Progenitor cell of endocrine pancreas (in vitro differentiated cells): ENCODE measurements at regions not wholly inside any gene's neighbourhood (a gene's known extent, or its start where the extent isn't known, plus 50 kb on each side); places are given as distances from the start of the nearest gene placed in this dataset.

Source experiments
- DNase-seq: peaks from one replicate; pipeline ENCODE4 v3.0.0; 2021; ENCODE audit warnings: low spot score; ENCODE audit not compliant: unreplicated experiment
- H3K27ac Mint-ChIP-seq: 2 replicates; pipeline ENCODE4 v1.8.0; 2021; ENCODE audit warnings: mild to moderate bottlenecking, moderate library complexity, mixed read lengths
- H3K27me3 Mint-ChIP-seq: 2 replicates; pipeline ENCODE4 v1.8.0; 2021; ENCODE audit warnings: mixed read lengths
- H3K36me3 Mint-ChIP-seq: 2 replicates; pipeline ENCODE4 v1.8.0; 2022; ENCODE audit warnings: mixed read lengths; ENCODE audit not compliant: insufficient read depth
- H3K4me1 Mint-ChIP-seq: 2 replicates; pipeline ENCODE4 v1.8.0; 2021; ENCODE audit warnings: low read depth, mixed read lengths
- H3K4me3 Mint-ChIP-seq: 2 replicates; pipeline ENCODE4 v1.8.0; 2021; ENCODE audit warnings: low read depth, mild to moderate bottlenecking, moderate library complexity, mixed read lengths
- H3K9me3 Mint-ChIP-seq: 2 replicates; pipeline ENCODE4 v1.8.0; 2021; ENCODE audit warnings: low read depth, mixed read lengths
- CTCF ChIP-seq: fragments of 200-600 bp; sonication (generic); IDR thresholded peaks from one replicate; pipeline ENCODE4 v1.5.0; 2021; ENCODE audit warnings: antibody characterized with exemption, mild to moderate bottlenecking; ENCODE audit not compliant: unreplicated experiment

GRCh38 chr4:41326776-41327175 lies 70.0 kb downstream of the UCHL1 start:
- Mint-ChIP-seq H3K9me3 (no peaks in the 10 kb centered on the region), H3K27ac (no peak overlapping the region), H3K4me3 (no peak overlapping the region), H3K4me1 (peaks cover 9% of the 10 kb centered on the region), H3K27me3 (no peaks in the 10 kb centered on the region), H3K36me3 (no peaks in the 10 kb centered on the region)
- TF ChIP-seq CTCF = no peak
- no peak for DNase-seq

GRCh38 chr4:41327770-41328169 lies 71.0 kb downstream of the UCHL1 start:
- TF ChIP-seq CTCF = no peak
- H3K36me3 Mint-ChIP-seq = no peaks in the 10 kb centered on the region
- H3K27me3 Mint-ChIP-seq = no peaks in the 10 kb centered on the region
- H3K4me1 Mint-ChIP-seq = peaks cover 10% of the 10 kb centered on the region
- H3K27ac Mint-ChIP-seq = no peak overlapping the region
- H3K4me3 Mint-ChIP-seq = no peak overlapping the region
- H3K9me3 Mint-ChIP-seq = peaks cover 3% of the 10 kb centered on the region
- DNase-seq = no peak

- TF ChIP-seq CTCF = no peak
- Mint-ChIP-seq H3K4me3 (no peak overlapping the region), H3K4me1 (peaks cover 25% of the 10 kb centered on the region), H3K27me3 (no peaks in the 10 kb centered on the region), H3K9me3 (peaks cover 3% of the 10 kb centered on the region), H3K27ac (no peak overlapping the region), H3K36me3 (no peaks in the 10 kb centered on the region)
- no peak for DNase-seq
Measured at GRCh38 chr4:41329361-41329760, 72.6 kb downstream of the UCHL1 start.

- Mint-ChIP-seq H3K36me3 (no peaks in the 10 kb centered on the region), H3K27me3 (no peaks in the 10 kb centered on the region), H3K27ac (no peak overlapping the region), H3K9me3 (peaks cover 3% of the 10 kb centered on the region), H3K4me3 (no peak overlapping the region), H3K4me1 (peaks cover 34% of the 10 kb centered on the region)
- DNase-seq = no peak
- no peak for TF ChIP-seq CTCF
Measured at GRCh38 chr4:41331224-41331623, 74.5 kb downstream of the UCHL1 start.

GRCh38 chr4:41332510-41333054 lies 75.9 kb downstream of the UCHL1 start:
- H3K4me3 Mint-ChIP-seq = no peak overlapping the region
- no peak for TF ChIP-seq CTCF
- H3K36me3 Mint-ChIP-seq = no peaks in the 10 kb centered on the region
- no peaks in the 10 kb centered on the region for H3K27me3 Mint-ChIP-seq
- no peak overlapping the region for H3K27ac Mint-ChIP-seq
- no peak for DNase-seq
- peaks cover 3% of the 10 kb centered on the region for H3K9me3 Mint-ChIP-seq
- H3K4me1 Mint-ChIP-seq = peaks cover 32% of the 10 kb centered on the region
